ENCODE measurements at regions not wholly inside any gene's neighbourhood (a gene's known extent, or its start where the extent isn't known, plus 50 kb on each side); places are given as distances from the start of the nearest gene placed in this dataset.

- no peak for DNase-seq
Observed at GRCh38 chr18:37662099-37662498, 96.5 kb upstream of the CELF4 start.

- DNase-seq: no peak
Observed at GRCh38 chr18:37661478-37661877, 95.9 kb upstream of the CELF4 start.

- no peak for DNase-seq
Observed at GRCh38 chr18:37661061-37661460, 95.5 kb upstream of the CELF4 start.

- no peak for DNase-seq
Observed at GRCh38 chr18:37660658-37661057, 95.1 kb upstream of the CELF4 start.

GRCh38 chr18:37659906-37660305 is 94.3 kb upstream of the CELF4 start:
- no peak for DNase-seq

- DNase-seq: no peak
Observed at GRCh38 chr18:37658894-37659293, 93.3 kb upstream of the CELF4 start.

- DNase-seq: peak; percentile 1
Observed at GRCh38 chr18:37657493-37657892, 91.9 kb upstream of the CELF4 start.

GRCh38 chr18:37654731-37655369 is 89.3 kb upstream of the CELF4 start:
- no peak for DNase-seq

- DNase-seq: no peak
Observed at GRCh38 chr18:37654034-37654433, 88.4 kb upstream of the CELF4 start.

- DNase-seq: no peak
Observed at GRCh38 chr18:37653618-37654017, 88.0 kb upstream of the CELF4 start.

GRCh38 chr18:37649930-37650329 is 84.3 kb upstream of the CELF4 start:
- DNase-seq: no peak

GRCh38 chr18:37649416-37649815 is 83.8 kb upstream of the CELF4 start:
- no peak for DNase-seq

- no peak for DNase-seq
Observed at GRCh38 chr18:37641573-37641972, 76.0 kb upstream of the CELF4 start.

- no peak for DNase-seq
Observed at GRCh38 chr18:37640504-37640903, 74.9 kb upstream of the CELF4 start.

- peak; percentile 7 for DNase-seq
Observed at GRCh38 chr18:37639846-37640245, 74.2 kb upstream of the CELF4 start.

- DNase-seq: no peak
Observed at GRCh38 chr18:37637478-37637850, 71.9 kb upstream of the CELF4 start.

GRCh38 chr18:37636831-37637477 is 71.4 kb upstream of the CELF4 start:
- peak; percentile 23 for DNase-seq

GRCh38 chr18:37634516-37634915 is 68.9 kb upstream of the CELF4 start:
- no peak for DNase-seq

GRCh38 chr18:37631422-37631821 is 65.8 kb upstream of the CELF4 start:
- no peak for DNase-seq

GRCh38 chr18:37630334-37630733 is 64.7 kb upstream of the CELF4 start:
- DNase-seq: peak; percentile 7

- DNase-seq: no peak
Observed at GRCh38 chr18:37628470-37629220, 63.0 kb upstream of the CELF4 start.

GRCh38 chr18:37624318-37624717 is 58.7 kb upstream of the CELF4 start:
- no peak for DNase-seq

GRCh38 chr18:37619964-37620363 is 54.4 kb upstream of the CELF4 start:
- no peak for DNase-seq

GRCh38 chr18:37617623-37618022 is 52.0 kb upstream of the CELF4 start:
- DNase-seq: no peak

All from fibroblast of upper back skin (primary cell).